Glutamatergic neuron (in vitro differentiated cells): ENCODE measurements at regions not wholly inside any gene's neighbourhood (a gene's known extent, or its start where the extent isn't known, plus 50 kb on each side); places are given as distances from the start of the nearest gene placed in this dataset.

Experiments used
- DNase-seq: peaks from one replicate; pipeline ENCODE4 v3.0.0; 2022
- H3K27ac Mint-ChIP-seq: one replicate; pipeline ENCODE4 v1.8.0; 2020; ENCODE audit warnings: mild to moderate bottlenecking, mixed read lengths, inconsistent platforms; ENCODE audit not compliant: unreplicated experiment
- H3K27me3 Mint-ChIP-seq: one replicate; pipeline ENCODE4 v1.8.0; 2020; ENCODE audit warnings: mild to moderate bottlenecking, moderate library complexity, mixed read lengths, inconsistent platforms; ENCODE audit not compliant: unreplicated experiment
- H3K36me3 Mint-ChIP-seq: one replicate; pipeline ENCODE4 v1.8.0; 2020; ENCODE audit warnings: mild to moderate bottlenecking, mixed read lengths, inconsistent platforms; ENCODE audit not compliant: unreplicated experiment
- H3K4me1 Mint-ChIP-seq: one replicate; pipeline ENCODE4 v1.8.0; 2020; ENCODE audit warnings: mild to moderate bottlenecking, low read depth, mixed read lengths, inconsistent platforms; ENCODE audit not compliant: unreplicated experiment
- H3K4me3 Mint-ChIP-seq: one replicate; pipeline ENCODE4 v1.8.0; 2020; ENCODE audit warnings: mild to moderate bottlenecking, mixed read lengths, inconsistent platforms; ENCODE audit not compliant: unreplicated experiment
- H3K9me3 Mint-ChIP-seq: one replicate; pipeline ENCODE4 v1.8.0; 2020; ENCODE audit warnings: mild to moderate bottlenecking, moderate library complexity, mixed read lengths, inconsistent platforms; ENCODE audit not compliant: unreplicated experiment
- CTCF ChIP-seq: fragments of 200-600 bp; sonication (generic); IDR thresholded peaks from one replicate; pipeline ENCODE4 v1.5.0; 2021; ENCODE audit not compliant: partially characterized antibody, unreplicated experiment

GRCh38 chr12:130066742-130067141 lies 95.5 kb upstream of the FZD10 start:
- peaks cover 4% of the 10 kb centered on the region for H3K36me3 Mint-ChIP-seq
- peaks cover 9% of the 10 kb centered on the region for H3K9me3 Mint-ChIP-seq
- H3K4me3 Mint-ChIP-seq = no peak overlapping the region
- TF ChIP-seq CTCF = no peak
- peaks cover 6% of the 10 kb centered on the region for H3K27me3 Mint-ChIP-seq
- H3K4me1 Mint-ChIP-seq = no peaks in the 10 kb centered on the region
- no peak for DNase-seq
- H3K27ac Mint-ChIP-seq = no peak overlapping the region

GRCh38 chr12:130068741-130069140 lies 93.5 kb upstream of the FZD10 start:
- Mint-ChIP-seq H3K27ac (no peak overlapping the region), H3K27me3 (peaks cover 6% of the 10 kb centered on the region), H3K4me1 (no peaks in the 10 kb centered on the region), H3K4me3 (no peak overlapping the region), H3K36me3 (peaks cover 4% of the 10 kb centered on the region), H3K9me3 (peaks cover 5% of the 10 kb centered on the region)
- TF ChIP-seq CTCF = no peak
- no peak for DNase-seq

- Mint-ChIP-seq H3K4me3 (no peak overlapping the region), H3K27me3 (peaks cover 6% of the 10 kb centered on the region), H3K36me3 (peaks cover 4% of the 10 kb centered on the region), H3K9me3 (peaks cover 8% of the 10 kb centered on the region), H3K27ac (no peak overlapping the region), H3K4me1 (no peaks in the 10 kb centered on the region)
- no peak for TF ChIP-seq CTCF
- no peak for DNase-seq
These were observed 92.1 kb upstream of the FZD10 start for GRCh38 chr12:130070126-130070611.

GRCh38 chr12:130073721-130074120 lies 88.5 kb upstream of the FZD10 start:
- peaks cover 3% of the 10 kb centered on the region for H3K27me3 Mint-ChIP-seq
- no peaks in the 10 kb centered on the region for H3K4me1 Mint-ChIP-seq
- TF ChIP-seq CTCF = no peak
- H3K36me3 Mint-ChIP-seq = peaks cover 9% of the 10 kb centered on the region
- no peak overlapping the region for H3K4me3 Mint-ChIP-seq
- H3K27ac Mint-ChIP-seq = no peak overlapping the region
- DNase-seq = no peak
- H3K9me3 Mint-ChIP-seq = peaks cover 13% of the 10 kb centered on the region

- Mint-ChIP-seq H3K27me3 (peaks cover 2% of the 10 kb centered on the region), H3K9me3 (peaks cover 14% of the 10 kb centered on the region), H3K4me1 (no peaks in the 10 kb centered on the region), H3K4me3 (no peak overlapping the region), H3K27ac (no peak overlapping the region), H3K36me3 (peaks cover 13% of the 10 kb centered on the region)
- no peak for DNase-seq
- no peak for TF ChIP-seq CTCF
These were observed 87.4 kb upstream of the FZD10 start for GRCh38 chr12:130074661-130075406.
